ENCODE measurements at regions not wholly inside any gene's neighbourhood (a gene's known extent, or its start where the extent isn't known, plus 50 kb on each side); places are given as distances from the start of the nearest gene placed in this dataset.

- no peak overlapping the region for H4K8ac ChIP-seq (ENCODE audit: extremely low read depth, insufficient read depth, low read length)
- DNase-seq (ENCODE audit: low read depth in 1 of 2, low spot score in 2 of 2) (no peak), FAIRE-seq (no peak)
- no peaks in the 10 kb centered on the region for H3K36me3 ChIP-seq (ENCODE audit: control insufficient read depth in 2 of 4, insufficient read depth in 4 of 4, low read length in 3 of 4)
- no peak overlapping the region for H3K27ac ChIP-seq (ENCODE audit: low read depth, low read length)
- H3K9ac ChIP-seq (replicated peaks in 1 of 4; ENCODE audit: extremely low read depth in 1 of 4, low read depth in 3 of 4, low read length in 3 of 4) = no peak overlapping the region
- H4K5ac ChIP-seq (ENCODE audit: insufficient read length, low read depth, low read length) = no peak overlapping the region
- H3K79me2 ChIP-seq (ENCODE audit: control insufficient read depth in 1 of 2, insufficient read depth in 2 of 2, low read length in 2 of 2) = no peaks in the 10 kb centered on the region
- no peak overlapping the region for H3K4me3 ChIP-seq (ENCODE audit: extremely low read depth in 1 of 4, insufficient read depth in 2 of 4, low read depth in 3 of 4, low read length in 4 of 4)
- TF ChIP-seq SAP30 (IDR thresholded peaks at IDR 0.05; ENCODE audit: insufficient read depth, insufficient replicate concordance, low read length) = no peak
- no peak for TF ChIP-seq KDM4A (IDR thresholded peaks at IDR 0.05; ENCODE audit: low read depth, low read length, severe bottlenecking)
- TF ChIP-seq MAFK (IDR thresholded peaks at IDR 0.05; ENCODE audit: low read depth, low read length) = no peak
- TF ChIP-seq SIN3A (conservative IDR thresholded peaks at IDR 0.05 in 1 of 2, IDR thresholded peaks at IDR 0.05 in 1 of 2; ENCODE audit: low read depth in 1 of 2, low read length in 2 of 2) = no peak
- TF ChIP-seq CHD2 (IDR thresholded peaks at IDR 0.05; ENCODE audit: low read length) = no peak
- TF ChIP-seq EP300 (IDR thresholded peaks at IDR 0.05; ENCODE audit: borderline replicate concordance in 1 of 2, low read depth in 2 of 2, low read length in 2 of 2) = no peak
- no peak for TF ChIP-seq NANOG (IDR thresholded peaks at IDR 0.05; ENCODE audit: insufficient read depth, low read depth, low read length, poor library complexity, severe bottlenecking)
- no peak for TF ChIP-seq BACH1 (IDR thresholded peaks at IDR 0.05; ENCODE audit: low read length)
- no peak for TF ChIP-seq EZH2 (IDR thresholded peaks at IDR 0.05; ENCODE audit: low read depth, low read length, severe bottlenecking)
- TF ChIP-seq EGR1 (IDR thresholded peaks at IDR 0.05; ENCODE audit: borderline replicate concordance, low read depth, low read length) = no peak
- no peak for TF ChIP-seq SUZ12 (IDR thresholded peaks at IDR 0.05; ENCODE audit: low read length)
- no peak for TF ChIP-seq E2F6 (IDR thresholded peaks at IDR 0.05)
- no peak for TF ChIP-seq TBP (IDR thresholded peaks at IDR 0.05; ENCODE audit: low read depth, low read length)
- no peak overlapping the region for H3K56ac ChIP-seq (replicated peaks; ENCODE audit: insufficient read length, low read depth, low read length)
- no peak overlapping the region for H2AFZ ChIP-seq (ENCODE audit: low read length)
- H3K23ac ChIP-seq (ENCODE audit: insufficient read length) = no peak overlapping the region
- H3K4me1 ChIP-seq (replicated peaks in 1 of 4; ENCODE audit: control insufficient read depth in 3 of 4, insufficient read depth in 4 of 4, low read length in 3 of 4) = no peaks in the 10 kb centered on the region
- H3K4ac ChIP-seq (replicated peaks; ENCODE audit: insufficient read length, low read depth, low read length) = no peak overlapping the region
- 79% methylated on average over 2 of the region's 2 CpGs; no CpG with 5 or more reads in 1 of the 2 experiments for WGBS, 2 experiments (ENCODE audit: extremely low coverage in 1 of 2, insufficient coverage in 1 of 2, insufficient read length in 1 of 2, insufficient replicate concordance in 2 of 2, low coverage in 1 of 2, low lambda C conversion rate in 2 of 2, missing lambda C conversion rate in 1 of 2)
- H2BK120ac ChIP-seq (replicated peaks; ENCODE audit: low read depth, low read length) = no peak overlapping the region
- no peaks in the 10 kb centered on the region for H3K79me1 ChIP-seq (ENCODE audit: low read depth, low read length)
- no peak overlapping the region for H2BK20ac ChIP-seq (ENCODE audit: low read length)
- H4K91ac ChIP-seq (replicated peaks; ENCODE audit: insufficient read length, low read length) = no peak overlapping the region
- H3K14ac ChIP-seq (ENCODE audit: insufficient read length) = no peak overlapping the region
- H3K18ac ChIP-seq (ENCODE audit: extremely low read depth, low read length) = no peak overlapping the region
- H4K20me1 ChIP-seq (replicated peaks in 1 of 2; ENCODE audit: control insufficient read depth in 1 of 2, insufficient read depth in 2 of 2, low read length in 2 of 2) = no peaks in the 10 kb centered on the region
- H3K23me2 ChIP-seq (ENCODE audit: low read depth, low read length) = no peaks in the 10 kb centered on the region
- no peak overlapping the region for H2BK15ac ChIP-seq (ENCODE audit: low read length)
- CTCF ChIA-PET (ENCODE audit: partially characterized antibody) = no interaction called here
- peaks cover 0 to 1% (median 0%) of the 10 kb centered on the region in 4 experiments; a peak in 1 of 7 replicates for H3K27me3 ChIP-seq (replicated peaks in 1 of 4; ENCODE audit: control insufficient read depth in 3 of 4, extremely low read depth in 1 of 4, insufficient read depth in 3 of 4, low read length in 3 of 4)
- no peak overlapping the region for H2AK5ac ChIP-seq (ENCODE audit: low read depth, low read length)
- POLR2A ChIA-PET (ENCODE audit: partially characterized antibody) = interaction anchor here (0.6 kb wide), 1 partner anchor 134 kb away, joined by 3 read pairs; no protein-coding TSS in a partner anchor
- no peak overlapping the region for H2BK5ac ChIP-seq (ENCODE audit: low read depth, low read length)
- no peak overlapping the region for H3K4me2 ChIP-seq (ENCODE audit: insufficient read depth in 1 of 2, low read depth in 2 of 2, low read length in 2 of 2)
- H2BK12ac ChIP-seq (ENCODE audit: low read depth, low read length) = no peak overlapping the region
- no peaks in the 10 kb centered on the region for H3K9me3 ChIP-seq (ENCODE audit: insufficient read depth in 2 of 2, low read depth in 1 of 2, low read length in 1 of 2)
Observed at GRCh38 chr4:111671756-111672155, 473.5 kb upstream of the FAM241A start.
